A673 (cell line): ENCODE measurements at regions not wholly inside any gene's neighbourhood (a gene's known extent, or its start where the extent isn't known, plus 50 kb on each side); places are given as distances from the start of the nearest gene placed in this dataset.

Experiments
- EZH2 ChIP-seq: fragments of 200-600 bp; sonication (generic); IDR thresholded peaks from 2 replicates; pipeline ENCODE4 v1.6.1; 2017; ENCODE audit warnings: borderline replicate concordance, low read depth, mild to moderate bottlenecking, mixed read lengths, antibody characterized with exemption, low read length; ENCODE audit not compliant: poor library complexity, severe bottlenecking
- TF ChIP-seq, protein P1 (sequence below): fragments of 300-800, 200-600 bp; sonication (generic); conservative IDR thresholded peaks from 2 replicates; pipeline ENCODE4 v1.5.1; 2017; ENCODE audit warnings: low read depth, mild to moderate bottlenecking, antibody characterized with exemption, low read length, moderate library complexity, mixed read lengths

DNA sequence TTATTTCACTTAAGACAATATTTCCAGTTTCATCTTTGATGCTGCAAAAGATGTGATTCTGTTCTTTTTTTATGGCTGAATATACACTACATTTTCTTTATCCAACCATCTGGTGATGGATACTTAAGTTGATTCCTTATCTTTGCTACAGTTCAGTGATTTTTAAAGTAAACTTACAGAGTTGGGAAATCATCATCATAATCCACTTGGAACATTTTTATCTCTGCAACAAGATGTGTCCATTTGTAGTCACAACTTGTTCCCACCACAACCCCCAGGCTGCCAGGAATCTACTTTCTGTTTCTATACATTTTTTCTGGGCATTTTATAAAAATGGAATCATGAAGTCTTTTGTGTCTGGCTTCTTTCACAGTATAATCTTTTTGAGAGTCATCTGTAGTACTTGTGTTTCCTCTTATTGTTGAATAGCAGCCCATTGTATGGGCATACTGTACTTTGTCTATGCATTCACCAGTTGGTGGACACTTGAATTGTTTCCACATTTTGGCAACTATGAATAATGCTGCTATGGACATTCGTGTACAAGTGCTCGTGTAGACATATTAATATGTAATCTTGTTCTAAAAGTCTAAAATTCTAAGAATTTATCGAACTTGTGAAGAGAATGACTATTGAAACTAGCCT is 212.5 kb upstream of the DDHD1 start:
- TF ChIP-seq, protein P1, sequence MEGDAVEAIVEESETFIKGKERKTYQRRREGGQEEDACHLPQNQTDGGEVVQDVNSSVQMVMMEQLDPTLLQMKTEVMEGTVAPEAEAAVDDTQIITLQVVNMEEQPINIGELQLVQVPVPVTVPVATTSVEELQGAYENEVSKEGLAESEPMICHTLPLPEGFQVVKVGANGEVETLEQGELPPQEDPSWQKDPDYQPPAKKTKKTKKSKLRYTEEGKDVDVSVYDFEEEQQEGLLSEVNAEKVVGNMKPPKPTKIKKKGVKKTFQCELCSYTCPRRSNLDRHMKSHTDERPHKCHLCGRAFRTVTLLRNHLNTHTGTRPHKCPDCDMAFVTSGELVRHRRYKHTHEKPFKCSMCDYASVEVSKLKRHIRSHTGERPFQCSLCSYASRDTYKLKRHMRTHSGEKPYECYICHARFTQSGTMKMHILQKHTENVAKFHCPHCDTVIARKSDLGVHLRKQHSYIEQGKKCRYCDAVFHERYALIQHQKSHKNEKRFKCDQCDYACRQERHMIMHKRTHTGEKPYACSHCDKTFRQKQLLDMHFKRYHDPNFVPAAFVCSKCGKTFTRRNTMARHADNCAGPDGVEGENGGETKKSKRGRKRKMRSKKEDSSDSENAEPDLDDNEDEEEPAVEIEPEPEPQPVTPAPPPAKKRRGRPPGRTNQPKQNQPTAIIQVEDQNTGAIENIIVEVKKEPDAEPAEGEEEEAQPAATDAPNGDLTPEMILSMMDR = no peak
- TF ChIP-seq EZH2 = no peak
